ENCODE measurements at regions not wholly inside any gene's neighbourhood (a gene's known extent, or its start where the extent isn't known, plus 50 kb on each side); places are given as distances from the start of the nearest gene placed in this dataset.

- no peak for TF ChIP-seq CREB1 (IDR thresholded peaks at IDR 0.05)
- TF ChIP-seq GTF2F1 (IDR thresholded peaks at IDR 0.05; ENCODE audit: borderline replicate concordance, low read depth, low read length), result no peak
- TF ChIP-seq HDAC6 (IDR thresholded peaks at IDR 0.05; ENCODE audit: low read depth, low read length), result no peak
- TF ChIP-seq SUZ12 (IDR thresholded peaks at IDR 0.05; ENCODE audit: low read length), result no peak
- TF ChIP-seq E2F6 (IDR thresholded peaks at IDR 0.05), result no peak
Observed at GRCh38 chr1:8184301-8184700, 133.6 kb upstream of the SLC45A1 start (continued).

All from H1 (cell line).